ENCODE measurements at regions not wholly inside any gene's neighbourhood (a gene's known extent, or its start where the extent isn't known, plus 50 kb on each side); places are given as distances from the start of the nearest gene placed in this dataset.
"Not testable (repeated sequence)": the region's sequence is repeated elsewhere in the genome, so short reads cannot be mapped to it uniquely, and the experiment has no call there.

DNA sequence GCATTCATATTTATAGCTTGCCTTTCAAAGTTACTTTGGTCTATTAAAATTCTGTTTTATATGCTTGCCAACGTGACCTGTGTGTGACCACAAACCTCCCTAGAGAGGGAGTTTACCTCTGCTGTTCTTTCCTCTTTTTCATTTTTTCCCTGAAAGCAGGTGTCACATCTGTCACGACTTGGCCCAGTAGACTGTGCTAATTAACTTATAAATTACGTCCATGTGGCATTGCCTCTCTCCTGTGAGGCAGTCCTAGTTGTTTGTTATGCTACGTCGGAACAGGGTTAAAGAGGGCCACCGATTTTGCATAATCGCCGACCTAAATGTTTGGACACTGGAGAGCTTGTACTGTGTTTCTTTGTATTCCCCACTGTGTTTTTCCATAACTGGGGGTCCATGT, 343.9 kb upstream of the FLRT2 start:
- no peaks in the 10 kb centered on the region for H3K9me3 Mint-ChIP-seq
- no peak overlapping the region for H3K27ac Mint-ChIP-seq
- H3K4me3 Mint-ChIP-seq: no peak overlapping the region
- no peaks in the 10 kb centered on the region for H3K36me3 Mint-ChIP-seq (ENCODE audit: low read depth)
- H3K27me3 Mint-ChIP-seq (ENCODE audit: low read depth): no peaks in the 10 kb centered on the region
- TF ChIP-seq, protein P1, sequence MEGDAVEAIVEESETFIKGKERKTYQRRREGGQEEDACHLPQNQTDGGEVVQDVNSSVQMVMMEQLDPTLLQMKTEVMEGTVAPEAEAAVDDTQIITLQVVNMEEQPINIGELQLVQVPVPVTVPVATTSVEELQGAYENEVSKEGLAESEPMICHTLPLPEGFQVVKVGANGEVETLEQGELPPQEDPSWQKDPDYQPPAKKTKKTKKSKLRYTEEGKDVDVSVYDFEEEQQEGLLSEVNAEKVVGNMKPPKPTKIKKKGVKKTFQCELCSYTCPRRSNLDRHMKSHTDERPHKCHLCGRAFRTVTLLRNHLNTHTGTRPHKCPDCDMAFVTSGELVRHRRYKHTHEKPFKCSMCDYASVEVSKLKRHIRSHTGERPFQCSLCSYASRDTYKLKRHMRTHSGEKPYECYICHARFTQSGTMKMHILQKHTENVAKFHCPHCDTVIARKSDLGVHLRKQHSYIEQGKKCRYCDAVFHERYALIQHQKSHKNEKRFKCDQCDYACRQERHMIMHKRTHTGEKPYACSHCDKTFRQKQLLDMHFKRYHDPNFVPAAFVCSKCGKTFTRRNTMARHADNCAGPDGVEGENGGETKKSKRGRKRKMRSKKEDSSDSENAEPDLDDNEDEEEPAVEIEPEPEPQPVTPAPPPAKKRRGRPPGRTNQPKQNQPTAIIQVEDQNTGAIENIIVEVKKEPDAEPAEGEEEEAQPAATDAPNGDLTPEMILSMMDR (IDR thresholded peaks at IDR 0.05; ENCODE audit: unreplicated experiment in 3 of 3): no peak
- peaks cover 6% of the 10 kb centered on the region for H3K4me1 Mint-ChIP-seq

DNA sequence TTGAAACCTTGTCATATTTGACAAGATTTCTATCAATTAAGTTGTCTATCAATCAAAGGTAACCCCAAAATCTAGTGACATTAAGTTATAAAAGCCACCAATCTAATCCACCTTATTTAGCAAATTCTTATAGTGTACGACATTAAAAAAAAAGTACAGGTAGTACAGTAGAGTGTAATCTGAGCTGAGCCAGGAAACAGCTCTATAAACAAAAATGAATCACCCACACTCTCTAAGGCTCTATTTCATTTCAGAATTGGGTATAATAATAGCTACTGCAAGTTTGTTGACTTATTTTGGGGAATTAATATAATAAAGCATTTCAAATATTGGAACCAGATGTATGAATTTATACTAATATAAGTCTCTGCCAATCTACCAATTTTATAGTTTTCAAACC, 342.4 kb upstream of the FLRT2 start:
- H3K4me3 Mint-ChIP-seq: no peak overlapping the region

DNA sequence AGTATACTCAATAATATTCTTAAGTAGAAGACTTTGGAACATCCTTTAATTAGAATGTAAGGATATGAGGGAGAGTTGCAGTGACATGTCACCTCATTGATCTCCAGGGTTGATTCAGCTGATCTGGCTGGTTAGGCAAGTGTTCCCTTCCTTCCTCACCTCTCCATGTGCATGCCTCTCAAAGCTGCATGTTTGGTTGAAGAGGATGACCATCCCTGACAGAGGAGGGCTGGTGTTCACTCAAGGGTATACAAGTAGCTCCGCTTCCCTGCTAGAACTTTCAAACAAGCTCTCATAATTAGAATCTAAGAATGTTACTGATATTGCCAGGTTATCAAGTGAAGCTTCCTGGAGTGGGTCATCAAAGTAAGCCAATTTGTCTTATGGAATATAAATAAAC, 341.1 kb upstream of the FLRT2 start:
- no peaks in the 10 kb centered on the region for H3K36me3 Mint-ChIP-seq (ENCODE audit: low read depth)
- no peaks in the 10 kb centered on the region for H3K27me3 Mint-ChIP-seq (ENCODE audit: low read depth)
- no peaks in the 10 kb centered on the region for H3K9me3 Mint-ChIP-seq
- TF ChIP-seq, protein P1 (IDR thresholded peaks at IDR 0.05; ENCODE audit: unreplicated experiment in 3 of 3): no peak
- no peak overlapping the region for H3K4me3 Mint-ChIP-seq
- no peak overlapping the region for H3K27ac Mint-ChIP-seq
- no peaks in the 10 kb centered on the region for H3K4me1 Mint-ChIP-seq

More for the DNA sequence above, 342.4 kb upstream of the FLRT2 start:
- TF ChIP-seq, protein P1 (IDR thresholded peaks at IDR 0.05; ENCODE audit: unreplicated experiment in 3 of 3): no peak
- Mint-ChIP-seq H3K36me3 (ENCODE audit: low read depth) (no peaks in the 10 kb centered on the region), H3K9me3 (no peaks in the 10 kb centered on the region), H3K27me3 (ENCODE audit: low read depth) (no peaks in the 10 kb centered on the region), H3K4me1 (no peaks in the 10 kb centered on the region), H3K27ac (no peak overlapping the region)

DNA sequence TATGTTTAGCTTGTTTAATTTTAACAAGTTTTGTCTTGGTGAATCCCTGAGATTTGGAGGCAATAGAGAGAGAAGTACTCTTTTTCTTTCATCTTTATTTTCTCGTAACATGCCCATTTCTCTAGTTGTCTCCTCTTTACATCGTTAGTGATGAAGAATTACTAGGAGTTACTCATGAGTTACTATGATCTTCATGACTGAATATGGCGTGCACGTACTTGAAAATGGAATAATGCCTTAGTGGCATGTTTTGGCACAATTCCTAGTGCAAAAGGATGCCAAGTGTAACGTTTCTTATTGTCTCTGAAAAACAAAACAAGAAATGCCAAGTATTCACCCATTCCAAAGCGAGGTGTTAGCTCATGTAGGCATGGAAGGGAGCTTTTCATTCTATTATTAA, 340.7 kb upstream of the FLRT2 start:
- not testable (repeated sequence) for H3K4me1 Mint-ChIP-seq; H3K36me3 Mint-ChIP-seq (ENCODE audit: low read depth); H3K9me3 Mint-ChIP-seq; H3K27ac Mint-ChIP-seq; H3K27me3 Mint-ChIP-seq (ENCODE audit: low read depth); H3K4me3 Mint-ChIP-seq

DNA sequence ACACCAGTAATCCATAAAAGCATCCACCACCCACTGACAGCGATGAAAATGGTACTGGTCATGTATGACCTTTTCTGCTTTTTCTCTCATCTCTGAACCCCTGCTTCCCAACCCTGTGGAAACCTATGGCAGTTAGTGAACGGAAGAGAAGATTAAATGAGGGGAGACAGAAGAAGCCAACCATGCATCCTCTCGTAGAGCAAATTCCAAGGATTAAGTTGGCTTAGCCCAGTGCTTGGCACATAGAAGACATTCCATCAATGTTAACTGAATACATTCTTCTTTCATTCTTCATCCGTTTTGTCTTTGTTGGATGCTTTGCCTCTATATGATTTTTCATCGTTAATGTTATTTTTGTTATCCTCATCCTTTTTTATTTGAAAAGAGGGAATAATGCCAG, 339.7 kb upstream of the FLRT2 start:
- H3K9me3 Mint-ChIP-seq: no peaks in the 10 kb centered on the region
- no peaks in the 10 kb centered on the region for H3K36me3 Mint-ChIP-seq (ENCODE audit: low read depth)
- peaks cover 3% of the 10 kb centered on the region for H3K27me3 Mint-ChIP-seq (ENCODE audit: low read depth)
- TF ChIP-seq, protein P1 (IDR thresholded peaks at IDR 0.05; ENCODE audit: unreplicated experiment in 3 of 3): no peak
- H3K4me3 Mint-ChIP-seq: no peak overlapping the region
- no peaks in the 10 kb centered on the region for H3K4me1 Mint-ChIP-seq
- no peak overlapping the region for H3K27ac Mint-ChIP-seq

DNA sequence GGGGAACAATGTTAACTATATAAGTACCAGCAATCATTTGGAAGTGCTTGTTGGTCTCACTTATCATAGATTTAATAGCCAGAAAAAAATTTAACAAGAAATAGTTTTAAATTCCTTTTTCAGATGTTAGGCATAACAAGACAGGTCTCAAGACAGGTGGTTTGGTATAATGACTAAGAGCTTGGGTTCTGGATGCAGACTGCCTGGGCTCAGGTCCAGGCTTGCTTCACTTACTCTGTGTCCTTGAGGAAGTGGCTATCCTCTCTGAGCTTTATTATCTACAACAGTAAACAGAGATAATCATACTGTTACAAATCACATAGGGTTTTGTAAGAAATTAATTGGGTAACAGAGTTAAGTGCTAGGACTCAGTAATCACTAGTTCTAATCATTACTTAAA, 338.0 kb upstream of the FLRT2 start:
- Mint-ChIP-seq H3K27ac (no peak overlapping the region), H3K4me1 (no peaks in the 10 kb centered on the region), H3K27me3 (ENCODE audit: low read depth) (peaks cover 4% of the 10 kb centered on the region), H3K9me3 (no peaks in the 10 kb centered on the region), H3K36me3 (ENCODE audit: low read depth) (no peaks in the 10 kb centered on the region), H3K4me3 (no peak overlapping the region)
- TF ChIP-seq, protein P1 (IDR thresholded peaks at IDR 0.05; ENCODE audit: unreplicated experiment in 3 of 3): no peak
